Stimulated activated CD8-positive, alpha-beta memory T cell treated with anti-CD3 and anti-CD28 coated beads, Interleukin-7, amount 100 ng/mL, for 1 hour (primary cell): ENCODE measurements at regions not wholly inside any gene's neighbourhood (a gene's known extent, or its start where the extent isn't known, plus 50 kb on each side); places are given as distances from the start of the nearest gene placed in this dataset.

ENCODE experiments used
- DNase-seq, 2 donors: peaks; one replicate each; pipeline ENCODE4 v3.0.0-alpha.2; 2020; ENCODE audit warnings: low read depth in 2 of 2

- DNase-seq: no peak
Measured at GRCh38 chr5:8470489-8470888, 601.5 kb downstream of the MTRR start.

- no peak for DNase-seq
Measured at GRCh38 chr5:8471581-8471980, 602.6 kb downstream of the MTRR start.

GRCh38 chr5:8473016-8473415 lies 604.1 kb downstream of the MTRR start:
- DNase-seq: no peak

GRCh38 chr5:8473827-8474568 lies 605.0 kb downstream of the MTRR start:
- DNase-seq: no peak

GRCh38 chr5:8474569-8474930 lies 605.6 kb downstream of the MTRR start:
- no peak for DNase-seq

GRCh38 chr5:8478326-8478725 lies 609.4 kb downstream of the MTRR start:
- DNase-seq: no peak

- no peak for DNase-seq
Measured at GRCh38 chr5:8481007-8481406, 612.1 kb downstream of the MTRR start.

- DNase-seq: no peak
Measured at GRCh38 chr5:8491254-8491653, 622.3 kb downstream of the MTRR start.

GRCh38 chr5:8493176-8493575 lies 624.2 kb downstream of the MTRR start:
- DNase-seq: no peak

- DNase-seq: no peak
Measured at GRCh38 chr5:8500426-8500825, 631.5 kb downstream of the MTRR start.

GRCh38 chr5:8505196-8505595 lies 636.2 kb downstream of the MTRR start:
- no peak for DNase-seq

- no peak for DNase-seq
Measured at GRCh38 chr5:8508231-8508630, 639.3 kb downstream of the MTRR start.

- DNase-seq: no peak
Measured at GRCh38 chr5:8516356-8516755, 647.4 kb downstream of the MTRR start.

GRCh38 chr5:8517456-8517855 lies 648.5 kb downstream of the MTRR start:
- DNase-seq: no peak

GRCh38 chr5:8520917-8521316 lies 652.0 kb downstream of the MTRR start:
- DNase-seq: no peak

- DNase-seq: no peak
Measured at GRCh38 chr5:8521991-8522390, 653.0 kb downstream of the MTRR start.

- DNase-seq: no peak
Measured at GRCh38 chr5:8522646-8523045, 653.7 kb downstream of the MTRR start.

- DNase-seq: no peak
Measured at GRCh38 chr5:8523501-8523900, 654.6 kb downstream of the MTRR start.

GRCh38 chr5:8525819-8526218 lies 656.9 kb downstream of the MTRR start:
- DNase-seq: no peak

- DNase-seq: no peak
Measured at GRCh38 chr5:8528106-8528505, 659.2 kb downstream of the MTRR start.

- no peak for DNase-seq
Measured at GRCh38 chr5:8538821-8539220, 669.9 kb downstream of the MTRR start.

GRCh38 chr5:8540317-8540716 lies 671.4 kb downstream of the MTRR start:
- DNase-seq: no peak

GRCh38 chr5:8550921-8551320 lies 682.0 kb downstream of the MTRR start:
- DNase-seq: no peak

GRCh38 chr5:8553364-8553763 lies 684.4 kb downstream of the MTRR start:
- no peak for DNase-seq
